ENCODE measurements at regions not wholly inside any gene's neighbourhood (a gene's known extent, or its start where the extent isn't known, plus 50 kb on each side); places are given as distances from the start of the nearest gene placed in this dataset.

DNA sequence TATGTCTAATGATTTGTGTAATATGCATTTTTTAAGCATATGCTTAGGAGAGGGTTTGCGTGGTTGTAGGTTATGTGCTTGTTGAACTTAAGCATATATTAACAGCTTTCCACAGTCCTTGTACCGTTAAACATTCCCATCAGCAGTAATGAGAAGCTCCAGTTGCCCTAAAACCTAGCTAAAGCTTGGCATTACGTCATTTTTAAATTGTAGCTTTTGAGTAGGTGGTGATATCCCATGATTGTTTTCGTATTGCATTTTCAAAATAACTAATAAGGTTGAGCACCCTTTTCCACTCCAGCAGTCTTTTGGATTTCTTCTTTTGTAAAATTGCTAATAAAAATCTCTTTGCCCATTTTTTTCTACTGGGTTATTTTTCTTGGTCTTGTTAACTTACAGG, 453.1 kb upstream of the GCFC2 start:
- TF ChIP-seq, protein P1, sequence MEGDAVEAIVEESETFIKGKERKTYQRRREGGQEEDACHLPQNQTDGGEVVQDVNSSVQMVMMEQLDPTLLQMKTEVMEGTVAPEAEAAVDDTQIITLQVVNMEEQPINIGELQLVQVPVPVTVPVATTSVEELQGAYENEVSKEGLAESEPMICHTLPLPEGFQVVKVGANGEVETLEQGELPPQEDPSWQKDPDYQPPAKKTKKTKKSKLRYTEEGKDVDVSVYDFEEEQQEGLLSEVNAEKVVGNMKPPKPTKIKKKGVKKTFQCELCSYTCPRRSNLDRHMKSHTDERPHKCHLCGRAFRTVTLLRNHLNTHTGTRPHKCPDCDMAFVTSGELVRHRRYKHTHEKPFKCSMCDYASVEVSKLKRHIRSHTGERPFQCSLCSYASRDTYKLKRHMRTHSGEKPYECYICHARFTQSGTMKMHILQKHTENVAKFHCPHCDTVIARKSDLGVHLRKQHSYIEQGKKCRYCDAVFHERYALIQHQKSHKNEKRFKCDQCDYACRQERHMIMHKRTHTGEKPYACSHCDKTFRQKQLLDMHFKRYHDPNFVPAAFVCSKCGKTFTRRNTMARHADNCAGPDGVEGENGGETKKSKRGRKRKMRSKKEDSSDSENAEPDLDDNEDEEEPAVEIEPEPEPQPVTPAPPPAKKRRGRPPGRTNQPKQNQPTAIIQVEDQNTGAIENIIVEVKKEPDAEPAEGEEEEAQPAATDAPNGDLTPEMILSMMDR (IDR thresholded peaks at IDR 0.05; ENCODE audit: low read length) = no peak
- TF ChIP-seq EZH2 (optimal IDR thresholded peaks at IDR 0.05; ENCODE audit: low read depth, low read length) = no peak
